Small intestine (tissue), 7 donors: ENCODE measurements at regions not wholly inside any gene's neighbourhood (a gene's known extent, or its start where the extent isn't known, plus 50 kb on each side); places are given as distances from the start of the nearest gene placed in this dataset.

Experiments
- DNase-seq, 2 donors: peaks; one replicate each; pipeline versions ENCODE4 v3.0.0 to v3.0.0-alpha.2; 2013
- FAIRE-seq: peaks from 2 replicates; lab custom pipeline; 2012; peaks lifted over from hg19 to GRCh38; lab: Jason Lieb, UNC
- H3K27ac ChIP-seq, 3 donors: one replicate each; pipeline ENCODE4 v1.5.1; 2013; ENCODE audit warnings: low read length in 2 of 3, mild to moderate bottlenecking in 2 of 3, control low read depth in 1 of 3, inconsistent platforms in 1 of 3, low read depth in 1 of 3, moderate library complexity in 1 of 3
- H3K27me3 ChIP-seq, 3 donors: one replicate each; pipeline ENCODE4 v1.6.1; 2013; ENCODE audit warnings: low read length in 3 of 3, inconsistent platforms in 1 of 3; ENCODE audit not compliant: control insufficient read depth in 3 of 3, insufficient read depth in 3 of 3
- H3K36me3 ChIP-seq, 3 donors: one replicate each; pipeline ENCODE4 v1.6.1; 2013; ENCODE audit warnings: low read length in 3 of 3, inconsistent platforms in 1 of 3, low read depth in 1 of 3, mild to moderate bottlenecking in 1 of 3, moderate library complexity in 1 of 3; ENCODE audit not compliant: control insufficient read depth in 3 of 3, insufficient read depth in 2 of 3
- H3K4me1 ChIP-seq, 3 donors: one replicate each; pipeline ENCODE4 v1.6.1; 2013; ENCODE audit warnings: low read length in 2 of 3, inconsistent platforms in 1 of 3, low read depth in 1 of 3, mild to moderate bottlenecking in 1 of 3, moderate library complexity in 1 of 3; ENCODE audit not compliant: control insufficient read depth in 3 of 3, insufficient read depth in 2 of 3
- H3K4me3 ChIP-seq, 3 donors: one replicate each; pipeline ENCODE4 v1.5.1; 2013; ENCODE audit warnings: low read length in 3 of 3, control low read depth in 1 of 3, inconsistent platforms in 1 of 3, low read depth in 1 of 3, mild to moderate bottlenecking in 1 of 3, moderate library complexity in 1 of 3
- H3K9me3 ChIP-seq, 2 donors: one replicate each; pipeline ENCODE4 v1.6.1; 2013; ENCODE audit warnings: low read depth in 1 of 2, low read length in 1 of 2; ENCODE audit not compliant: control insufficient read depth in 2 of 2, insufficient read depth in 1 of 2
- WGBS, 3 donors: extraction: QIAGEN DNeasy Blood & Tissue Kit; methylation state at CpG; one replicate each; pipeline ENCODE4 v1.1.7; 2013; 5-methylcytosine and 5-hydroxymethylcytosine counted together
- donor health status: healthy with polysubstance abuse.
- donor health status: control.
- donor health status: control.
- donor health status: Bipolar disorder and iron deficiency.
- donor health status: healthy.

- Histone ChIP-seq H3K27ac (no peak overlapping the region), H3K4me1 (no peaks in the 10 kb centered on the region), H3K4me3 (no peak overlapping the region), H3K27me3 (peaks cover 0 to 3% (median 0%) of the 10 kb centered on the region in 3 donors), H3K36me3 (no peaks in the 10 kb centered on the region), H3K9me3 (no peaks in the 10 kb centered on the region)
- DNase-seq: no peak
- no peak for FAIRE-seq
Observed at GRCh38 chr10:47071891-47072290, 160.7 kb downstream of the PTPN20 start.

- H3K27me3 ChIP-seq: peaks cover 0 to 3% (median 0%) of the 10 kb centered on the region in 3 donors
- FAIRE-seq (no peak), DNase-seq (no peak)
- no peak overlapping the region for H3K27ac ChIP-seq
- no peak overlapping the region for H3K4me3 ChIP-seq
- H3K9me3 ChIP-seq: no peaks in the 10 kb centered on the region
- no peaks in the 10 kb centered on the region for H3K4me1 ChIP-seq
- WGBS, 3 donors: 49 to 78% (median 59%) methylated on average over 3 of the region's 3 CpGs
- no peaks in the 10 kb centered on the region for H3K36me3 ChIP-seq
Observed at GRCh38 chr10:47073967-47074366, 162.7 kb downstream of the PTPN20 start.

GRCh38 chr10:47076949-47077361, 165.7 kb downstream of the PTPN20 start:
- Histone ChIP-seq H3K27ac (no peak overlapping the region), H3K4me1 (no peaks in the 10 kb centered on the region), H3K27me3 (peaks cover 0 to 1% (median 0%) of the 10 kb centered on the region in 3 donors), H3K9me3 (no peaks in the 10 kb centered on the region), H3K4me3 (no peak overlapping the region), H3K36me3 (no peaks in the 10 kb centered on the region)
- FAIRE-seq: no peak
- no peak for DNase-seq
- WGBS, 3 donors: 52 to 64% (median 53%) methylated on average over 8 of the region's 8 CpGs

- no peak overlapping the region for H3K27ac ChIP-seq
- FAIRE-seq: no peak
- no peaks in the 10 kb centered on the region for H3K36me3 ChIP-seq
- no peaks in the 10 kb centered on the region for H3K27me3 ChIP-seq
- no peak for DNase-seq
- 82 to 84% (median 83%) methylated on average over 9 of the region's 9 CpGs for WGBS, 3 donors
- H3K9me3 ChIP-seq: peaks cover 0 to under 1% of the 10 kb centered on the region in 2 donors
- H3K4me1 ChIP-seq: no peaks in the 10 kb centered on the region
- no peak overlapping the region for H3K4me3 ChIP-seq
Observed at GRCh38 chr10:47077386-47077785, 166.2 kb downstream of the PTPN20 start.

GRCh38 chr10:47077941-47078340, 166.7 kb downstream of the PTPN20 start:
- Histone ChIP-seq H3K9me3 (peaks cover 0 to 3% of the 10 kb centered on the region in 2 donors), H3K4me3 (no peak overlapping the region), H3K36me3 (no peaks in the 10 kb centered on the region), H3K4me1 (no peaks in the 10 kb centered on the region), H3K27ac (no peak overlapping the region), H3K27me3 (no peaks in the 10 kb centered on the region)
- FAIRE-seq: no peak
- WGBS, 3 donors: 93 to 94% (median 93%) methylated on average over 8 of the region's 8 CpGs
- DNase-seq: no peak

- H3K27me3 ChIP-seq: no peaks in the 10 kb centered on the region
- no peak overlapping the region for H3K4me3 ChIP-seq
- no peaks in the 10 kb centered on the region for H3K4me1 ChIP-seq
- H3K9me3 ChIP-seq: peaks cover 0 to 3% of the 10 kb centered on the region in 2 donors
- H3K27ac ChIP-seq: no peak overlapping the region
- no peak for DNase-seq
- FAIRE-seq: no peak
- H3K36me3 ChIP-seq: no peaks in the 10 kb centered on the region
- 85 to 88% (median 86%) methylated on average over 8 of the region's 8 CpGs for WGBS, 3 donors
Observed at GRCh38 chr10:47078393-47079203, 167.4 kb downstream of the PTPN20 start.

- WGBS, 3 donors: 67 to 74% (median 73%) methylated on average over 3 of the region's 3 CpGs
- H3K36me3 ChIP-seq: no peaks in the 10 kb centered on the region
- no peak for FAIRE-seq
Observed at GRCh38 chr10:47079204-47079580, 168.0 kb downstream of the PTPN20 start.

GRCh38 chr10:47081264-47081663, 170.0 kb downstream of the PTPN20 start:
- FAIRE-seq: no peak
- no peak for DNase-seq
- WGBS, 3 donors: 35 to 66% (median 44%) methylated on average over 4 of the region's 4 CpGs

More at GRCh38 chr10:47079204-47079580, 168.0 kb downstream of the PTPN20 start:
- no peak for DNase-seq
- H3K27ac ChIP-seq: no peak overlapping the region
- H3K9me3 ChIP-seq: peaks cover 0 to 3% of the 10 kb centered on the region in 2 donors
- no peaks in the 10 kb centered on the region for H3K27me3 ChIP-seq
- no peak overlapping the region for H3K4me3 ChIP-seq
- no peaks in the 10 kb centered on the region for H3K4me1 ChIP-seq

More at GRCh38 chr10:47081264-47081663, 170.0 kb downstream of the PTPN20 start:
- Histone ChIP-seq H3K27ac (no peak overlapping the region), H3K9me3 (peaks cover 0 to 3% of the 10 kb centered on the region in 2 donors), H3K27me3 (no peaks in the 10 kb centered on the region), H3K4me3 (no peak overlapping the region), H3K36me3 (no peaks in the 10 kb centered on the region), H3K4me1 (no peaks in the 10 kb centered on the region)
